Smooth muscle cell (in vitro differentiated cells): ENCODE measurements at regions not wholly inside any gene's neighbourhood (a gene's known extent, or its start where the extent isn't known, plus 50 kb on each side); places are given as distances from the start of the nearest gene placed in this dataset.

Source experiments
- DNase-seq: peaks from one replicate; lab custom pipeline; 2025; ENCODE audit not compliant: unreplicated experiment; lab: John Stamatoyannopoulos, UW
- H2AFZ ChIP-seq: fragments of 200-600 bp; sonication (generic); 2 replicates; pipeline ENCODE4 v1.6.0; 2016; ENCODE audit warnings: antibody characterized with exemption, low read depth, mild to moderate bottlenecking
- H3F3A ChIP-seq: fragments of 200-600 bp; sonication (generic); 2 replicates; pipeline ENCODE4 v1.6.0; 2017; ENCODE audit warnings: antibody characterized with exemption, low read depth
- H3K27ac ChIP-seq: fragments of 200-600 bp; sonication (generic); 2 replicates; pipeline ENCODE4 v1.5.1; 2016; ENCODE audit warnings: low read depth, mild to moderate bottlenecking
- H3K27me3 ChIP-seq: fragments of 200-600 bp; sonication (generic); 2 replicates; pipeline ENCODE4 v1.6.1; 2016; ENCODE audit warnings: low read depth, mild to moderate bottlenecking
- H3K36me3 ChIP-seq: fragments of 200-600 bp; sonication (generic); 2 replicates; pipeline ENCODE4 v1.5.1; 2016; ENCODE audit warnings: low read depth
- H3K4me1 ChIP-seq: fragments of 200-600 bp; sonication (generic); 2 replicates; pipeline ENCODE4 v1.5.1; 2016; ENCODE audit warnings: low read depth
- H3K4me2 ChIP-seq: fragments of 200-600 bp; sonication (generic); 2 replicates; pipeline ENCODE4 v1.6.0; 2016; ENCODE audit warnings: mild to moderate bottlenecking
- H3K4me3 ChIP-seq: fragments of 200-600 bp; sonication (generic); 2 replicates; pipeline ENCODE4 v1.5.1; 2016; ENCODE audit warnings: mild to moderate bottlenecking
- H3K79me2 ChIP-seq: fragments of 200-600 bp; sonication (generic); 2 replicates; pipeline ENCODE4 v1.6.0; 2016; ENCODE audit warnings: low read depth, mild to moderate bottlenecking
- H3K9ac ChIP-seq: fragments of 200-600 bp; sonication (generic); 2 replicates; pipeline ENCODE4 v1.6.0; 2016; ENCODE audit warnings: low read depth
- H3K9me3 ChIP-seq: fragments of 200-600 bp; sonication (generic); replicated peaks from 2 replicates; pipeline ENCODE4 v1.5.1; 2016; ENCODE audit warnings: low read depth
- H4K20me1 ChIP-seq: fragments of 200-600 bp; sonication (generic); 2 replicates; pipeline ENCODE4 v1.6.0; 2016; ENCODE audit warnings: low read depth
- CTCF ChIP-seq: fragments of 200-600 bp; sonication (generic); IDR thresholded peaks from 2 replicates; pipeline ENCODE4 v1.5.1; 2017; ENCODE audit warnings: borderline replicate concordance, mild to moderate bottlenecking, antibody characterized with exemption; ENCODE audit not compliant: insufficient read depth, poor library complexity, severe bottlenecking
- WGBS: methylation state at CpG from one replicate; pipeline ENCODE4 v1.1.7; 2016; ENCODE audit warnings: low lambda C conversion rate; 5-methylcytosine and 5-hydroxymethylcytosine counted together

GRCh38 chr6:121806116-121806515 is 370.7 kb downstream of the GJA1 start:
- Histone ChIP-seq H3K79me2 (no peaks in the 10 kb centered on the region), H3K27ac (no peak overlapping the region), H3K9ac (no peak overlapping the region), H3K4me2 (no peak overlapping the region), H3K4me3 (no peak overlapping the region), H3K9me3 (peaks cover 5% of the 10 kb centered on the region), H3F3A (no peaks in the 10 kb centered on the region), H2AFZ (no peak overlapping the region), H3K4me1 (peaks cover 12% of the 10 kb centered on the region), H4K20me1 (no peaks in the 10 kb centered on the region), H3K27me3 (no peaks in the 10 kb centered on the region), H3K36me3 (no peaks in the 10 kb centered on the region)
- no peak for TF ChIP-seq CTCF
- DNase-seq: no peak
- 95% methylated on average over 1 of the region's 1 CpG for WGBS

- Histone ChIP-seq H3K9me3 (no peaks in the 10 kb centered on the region), H4K20me1 (no peaks in the 10 kb centered on the region), H3K4me2 (no peak overlapping the region), H3K27me3 (no peaks in the 10 kb centered on the region), H3F3A (no peaks in the 10 kb centered on the region), H3K79me2 (no peaks in the 10 kb centered on the region), H2AFZ (peak overlapping the region; percentile 71), H3K4me3 (no peak overlapping the region), H3K4me1 (peaks cover 23% of the 10 kb centered on the region), H3K36me3 (no peaks in the 10 kb centered on the region), H3K9ac (no peak overlapping the region), H3K27ac (no peak overlapping the region)
- 88% methylated on average over 3 of the region's 3 CpGs for WGBS
- no peak for TF ChIP-seq CTCF
- no peak for DNase-seq
Observed at GRCh38 chr6:121809211-121809610, 373.8 kb downstream of the GJA1 start.

- no peaks in the 10 kb centered on the region for H3K9me3 ChIP-seq
- H3K79me2 ChIP-seq: no peaks in the 10 kb centered on the region
- H3K27me3 ChIP-seq: no peaks in the 10 kb centered on the region
- no peak for DNase-seq
- H3K27ac ChIP-seq: no peak overlapping the region
- H3K9ac ChIP-seq: no peak overlapping the region
- no peaks in the 10 kb centered on the region for H3K36me3 ChIP-seq
- H4K20me1 ChIP-seq: no peaks in the 10 kb centered on the region
- H3K4me1 ChIP-seq: peaks cover 23% of the 10 kb centered on the region
- H3K4me2 ChIP-seq: no peak overlapping the region
- H3F3A ChIP-seq: no peaks in the 10 kb centered on the region
- 89% methylated on average over 7 of the region's 7 CpGs for WGBS
- H2AFZ ChIP-seq: no peak overlapping the region
- no peak overlapping the region for H3K4me3 ChIP-seq
- TF ChIP-seq CTCF: no peak
Observed at GRCh38 chr6:121810158-121811032, 374.9 kb downstream of the GJA1 start.

GRCh38 chr6:121811106-121811505 is 375.7 kb downstream of the GJA1 start:
- no peaks in the 10 kb centered on the region for H4K20me1 ChIP-seq
- no peaks in the 10 kb centered on the region for H3K9me3 ChIP-seq
- no peak for DNase-seq
- H2AFZ ChIP-seq: no peak overlapping the region
- no peak overlapping the region for H3K4me3 ChIP-seq
- no peaks in the 10 kb centered on the region for H3F3A ChIP-seq
- H3K27ac ChIP-seq: no peak overlapping the region
- H3K9ac ChIP-seq: no peak overlapping the region
- H3K36me3 ChIP-seq: no peaks in the 10 kb centered on the region
- H3K4me2 ChIP-seq: no peak overlapping the region
- H3K79me2 ChIP-seq: no peaks in the 10 kb centered on the region
- no peak for TF ChIP-seq CTCF
- H3K27me3 ChIP-seq: no peaks in the 10 kb centered on the region
- H3K4me1 ChIP-seq: peaks cover 23% of the 10 kb centered on the region
- WGBS: 98% methylated on average over 3 of the region's 3 CpGs
